ENCODE measurements at regions not wholly inside any gene's neighbourhood (a gene's known extent, or its start where the extent isn't known, plus 50 kb on each side); places are given as distances from the start of the nearest gene placed in this dataset.

- Histone ChIP-seq H3K9me3 (ENCODE audit: control insufficient read depth, insufficient read depth, low read length) (no peaks in the 10 kb centered on the region), H3K27me3 (ENCODE audit: control insufficient read depth, insufficient read depth, low read length) (no peaks in the 10 kb centered on the region), H3K27ac (ENCODE audit: low read depth, low read length) (no peak overlapping the region), H3K4me3 (ENCODE audit: low read depth, low read length) (no peak overlapping the region)
- ChIA-PET POLR2A (no interaction called here), CTCF (no interaction called here)
- no peak for TF ChIP-seq CTCF (IDR thresholded peaks at IDR 0.05; ENCODE audit: low read depth, low read length)
- DNase-seq (ENCODE audit: low read depth, low spot score) = no peak
Measured at GRCh38 chr1:192022827-192023226, 135.4 kb upstream of the RGS18 start.

GRCh38 chr1:192024881-192025280, 133.4 kb upstream of the RGS18 start:
- CTCF ChIA-PET = no interaction called here

DNA sequence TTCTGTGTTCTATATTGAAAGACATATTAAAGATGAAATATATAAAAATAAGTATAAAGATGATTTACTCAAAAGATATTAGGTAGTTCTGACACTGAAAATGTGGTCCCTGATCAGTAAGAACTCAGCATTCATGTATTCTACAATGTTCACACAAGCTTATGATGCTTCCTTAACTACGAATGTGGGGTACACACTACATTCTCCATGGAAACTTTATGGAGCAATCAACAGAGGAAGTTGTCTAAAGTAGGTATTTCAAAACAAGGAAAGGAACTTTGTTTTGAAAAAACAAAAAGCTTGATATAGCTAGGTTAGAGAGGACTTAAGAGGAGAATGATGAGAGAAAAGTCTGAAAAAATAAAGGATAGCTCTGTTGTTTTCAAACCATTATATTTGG, 119.7 kb upstream of the RGS18 start:
- DNase-seq (ENCODE audit: low read depth, low spot score) = no peak
- Histone ChIP-seq H3K27ac (ENCODE audit: low read depth, low read length) (no peak overlapping the region), H3K9me3 (ENCODE audit: control insufficient read depth, insufficient read depth, low read length) (no peaks in the 10 kb centered on the region), H3K27me3 (ENCODE audit: control insufficient read depth, insufficient read depth, low read length) (no peaks in the 10 kb centered on the region), H3K4me3 (ENCODE audit: low read depth, low read length) (no peak overlapping the region)
- ChIA-PET CTCF (interaction anchor here (0.9 kb wide), 1 partner anchor 13 kb away, joined by 3 read pairs; no protein-coding TSS in a partner anchor), POLR2A (no interaction called here)
- TF ChIP-seq CTCF (IDR thresholded peaks at IDR 0.05; ENCODE audit: low read depth, low read length) = no peak

More at GRCh38 chr1:192024881-192025280, 133.4 kb upstream of the RGS18 start:
- TF ChIP-seq CTCF (IDR thresholded peaks at IDR 0.05; ENCODE audit: low read depth, low read length) = no peak
- DNase-seq (ENCODE audit: low read depth, low spot score) = no peak
- POLR2A ChIA-PET = no interaction called here
- H3K9me3 ChIP-seq (ENCODE audit: control insufficient read depth, insufficient read depth, low read length) = no peaks in the 10 kb centered on the region
- H3K27me3 ChIP-seq (ENCODE audit: control insufficient read depth, insufficient read depth, low read length) = no peaks in the 10 kb centered on the region
- H3K27ac ChIP-seq (ENCODE audit: low read depth, low read length) = no peak overlapping the region
- H3K4me3 ChIP-seq (ENCODE audit: low read depth, low read length) = no peak overlapping the region

DNA sequence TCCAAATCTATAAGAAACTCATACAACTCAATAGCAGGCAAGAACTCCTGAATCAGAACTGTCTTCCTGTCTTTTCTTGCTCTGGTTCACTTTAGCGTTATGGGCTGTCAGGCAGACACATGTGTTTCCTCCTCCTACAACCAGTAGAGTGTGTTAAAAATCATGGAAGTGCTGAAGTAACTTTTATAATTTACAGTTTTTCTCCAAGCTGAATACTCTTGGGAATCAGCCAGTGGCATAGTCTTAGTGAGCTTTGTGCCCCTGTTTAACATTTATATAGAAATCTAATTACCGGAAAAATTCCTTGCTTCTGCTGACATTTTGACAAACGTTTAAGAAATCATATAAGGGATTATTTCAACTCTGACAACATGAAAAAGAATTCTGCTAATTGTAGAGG, 113.1 kb upstream of the RGS18 start:
- Histone ChIP-seq H3K4me3 (ENCODE audit: low read depth, low read length) (no peak overlapping the region), H3K27me3 (ENCODE audit: control insufficient read depth, insufficient read depth, low read length) (no peaks in the 10 kb centered on the region), H3K9me3 (ENCODE audit: control insufficient read depth, insufficient read depth, low read length) (no peaks in the 10 kb centered on the region), H3K27ac (ENCODE audit: low read depth, low read length) (no peak overlapping the region)
- DNase-seq (ENCODE audit: low read depth, low spot score) = no peak
- ChIA-PET POLR2A (no interaction called here), CTCF (no interaction called here)
- no peak for TF ChIP-seq CTCF (IDR thresholded peaks at IDR 0.05; ENCODE audit: low read depth, low read length)

- Histone ChIP-seq H3K27ac (ENCODE audit: low read depth, low read length) (no peak overlapping the region), H3K4me3 (ENCODE audit: low read depth, low read length) (no peak overlapping the region), H3K27me3 (ENCODE audit: control insufficient read depth, insufficient read depth, low read length) (no peaks in the 10 kb centered on the region), H3K9me3 (ENCODE audit: control insufficient read depth, insufficient read depth, low read length) (no peaks in the 10 kb centered on the region)
- CTCF ChIA-PET = no interaction called here
- POLR2A ChIA-PET = no interaction called here
- DNase-seq (ENCODE audit: low read depth, low spot score) = no peak
- no peak for TF ChIP-seq CTCF (IDR thresholded peaks at IDR 0.05; ENCODE audit: low read depth, low read length)
Measured at GRCh38 chr1:192053531-192053971, 104.7 kb upstream of the RGS18 start.
